MG63 (cell line): ENCODE measurements at regions not wholly inside any gene's neighbourhood (a gene's known extent, or its start where the extent isn't known, plus 50 kb on each side); places are given as distances from the start of the nearest gene placed in this dataset.

ENCODE experiments used
- DNase-seq: peaks from one replicate; pipeline ENCODE4 v3.0.0-alpha.2; 2020
- H3K27me3 ChIP-seq: fragments of 250-450 bp; sonication (Bioruptor Pico); 2 replicates; pipeline ENCODE4 v1.5.1; 2020; ENCODE audit warnings: mild to moderate bottlenecking, moderate library complexity
- H3K36me3 ChIP-seq: fragments of 250-450 bp; sonication (Bioruptor Pico); 2 replicates; pipeline ENCODE4 v1.5.1; 2020; ENCODE audit warnings: mild to moderate bottlenecking, moderate library complexity
- H3K4me3 ChIP-seq: fragments of 250-450 bp; sonication (Bioruptor Pico); 2 replicates; pipeline ENCODE4 v1.5.1; 2020; ENCODE audit warnings: mild to moderate bottlenecking, moderate library complexity
- H3K9me3 ChIP-seq: fragments of 250-450 bp; sonication (Bioruptor Pico); 2 replicates; pipeline ENCODE4 v1.5.1; 2020; ENCODE audit warnings: mild to moderate bottlenecking, moderate library complexity

DNA sequence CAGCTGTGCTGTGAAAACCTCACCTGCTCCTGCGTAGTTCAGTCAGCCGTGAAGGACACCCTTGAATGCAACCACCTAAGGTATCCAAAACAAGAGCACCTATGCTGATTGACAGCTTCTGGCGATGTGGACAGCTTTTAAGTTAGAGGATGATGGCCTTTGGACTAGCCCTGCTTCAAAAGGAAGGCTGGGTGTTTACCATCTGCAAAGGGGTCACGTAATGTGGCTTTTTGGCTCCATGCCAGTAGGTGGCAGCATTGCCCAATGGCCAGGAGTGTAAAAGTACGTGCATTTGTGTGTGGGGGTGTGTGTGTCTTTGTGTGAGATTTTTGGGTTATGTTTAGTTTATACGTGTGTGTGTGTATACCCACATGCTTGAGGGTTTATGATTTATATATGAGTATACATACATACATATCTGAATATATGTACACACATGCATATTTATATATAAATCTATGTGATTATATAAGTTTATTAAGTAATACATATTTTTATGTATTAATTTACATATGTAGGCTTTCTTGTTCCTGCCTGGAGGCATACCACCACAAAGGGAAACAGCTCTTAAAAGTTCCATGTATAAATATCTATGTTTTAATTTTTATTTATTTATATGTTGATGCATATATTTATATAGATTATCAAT is 236.3 kb upstream of the ANKRD30A start:
- Histone ChIP-seq H3K9me3 (no peaks in the 10 kb centered on the region), H3K36me3 (no peaks in the 10 kb centered on the region), H3K4me3 (no peak overlapping the region), H3K27me3 (no peaks in the 10 kb centered on the region)
- DNase-seq, result no peak

DNA sequence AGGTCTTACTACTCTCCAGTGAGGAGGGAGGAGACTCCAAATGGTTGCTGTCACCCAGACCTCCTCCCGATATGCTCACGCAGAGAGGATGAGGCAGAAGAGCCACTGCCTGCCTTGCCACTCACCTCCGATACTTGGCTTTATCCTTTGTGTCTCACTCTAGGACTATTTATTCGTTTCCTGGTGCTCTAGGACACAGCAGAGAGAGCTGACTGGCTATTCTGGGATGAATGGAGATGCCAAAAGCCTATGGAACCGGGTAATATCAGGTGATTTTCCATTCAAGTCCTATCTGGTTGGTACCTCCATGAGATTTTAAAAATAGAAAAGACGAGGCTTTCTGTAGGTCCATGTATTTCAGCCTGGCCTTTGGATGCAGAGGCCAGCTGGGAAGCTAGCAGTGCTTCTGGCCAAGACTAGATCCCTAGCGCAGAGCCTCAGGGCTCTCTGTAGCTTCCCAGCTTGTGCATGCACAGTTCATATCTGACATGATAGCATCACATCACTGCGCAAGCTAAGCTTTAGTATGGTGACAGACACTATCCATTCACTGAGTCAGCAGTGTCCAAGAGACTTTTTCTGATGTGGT is 239.0 kb upstream of the ANKRD30A start:
- no peaks in the 10 kb centered on the region for H3K27me3 ChIP-seq
- DNase-seq, result no peak
- H3K36me3 ChIP-seq, result no peaks in the 10 kb centered on the region
- no peak overlapping the region for H3K4me3 ChIP-seq
- H3K9me3 ChIP-seq, result no peaks in the 10 kb centered on the region

DNA sequence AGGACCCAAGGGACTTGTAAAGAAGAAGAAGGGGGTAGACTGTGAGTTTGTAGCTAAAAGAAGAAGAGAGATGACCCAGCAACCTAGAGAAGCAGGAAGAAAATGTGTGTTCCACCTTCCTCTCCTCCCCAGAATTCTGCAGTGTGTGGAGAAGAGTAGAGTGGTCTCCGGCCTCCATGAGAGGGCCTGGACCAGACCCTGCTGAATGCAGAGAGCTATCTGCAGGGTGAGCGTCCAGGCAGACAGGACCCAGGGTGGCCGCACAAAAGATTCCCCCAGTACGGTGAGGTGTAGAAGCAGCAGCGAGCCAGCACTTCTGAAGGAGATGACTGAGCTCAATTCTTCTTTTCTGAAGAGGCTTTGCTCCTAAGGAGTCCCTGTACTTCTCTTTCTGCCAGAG is 239.7 kb upstream of the ANKRD30A start:
- Histone ChIP-seq H3K9me3 (no peaks in the 10 kb centered on the region), H3K27me3 (no peaks in the 10 kb centered on the region), H3K4me3 (no peak overlapping the region), H3K36me3 (no peaks in the 10 kb centered on the region)
- DNase-seq, result no peak

DNA sequence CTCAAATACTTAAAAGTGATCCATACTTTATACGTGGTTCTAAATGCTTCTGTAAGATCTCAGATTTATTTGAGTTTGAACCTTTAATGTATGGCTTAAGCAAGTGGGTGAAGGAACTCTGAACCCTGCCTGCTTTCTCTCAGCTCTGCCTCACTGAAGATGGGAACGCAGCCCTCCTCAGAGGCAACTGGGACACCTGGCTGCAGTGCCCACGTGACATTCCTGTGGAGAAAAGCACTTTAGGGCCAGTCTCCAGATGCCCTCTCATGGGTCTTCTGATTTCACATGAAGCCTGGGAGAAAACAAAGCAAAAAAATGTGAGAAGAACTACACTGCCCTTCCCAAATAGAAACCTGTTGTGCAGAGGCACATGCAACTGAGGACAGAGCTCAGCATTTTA is 242.6 kb upstream of the ANKRD30A start:
- no peak overlapping the region for H3K4me3 ChIP-seq

DNA sequence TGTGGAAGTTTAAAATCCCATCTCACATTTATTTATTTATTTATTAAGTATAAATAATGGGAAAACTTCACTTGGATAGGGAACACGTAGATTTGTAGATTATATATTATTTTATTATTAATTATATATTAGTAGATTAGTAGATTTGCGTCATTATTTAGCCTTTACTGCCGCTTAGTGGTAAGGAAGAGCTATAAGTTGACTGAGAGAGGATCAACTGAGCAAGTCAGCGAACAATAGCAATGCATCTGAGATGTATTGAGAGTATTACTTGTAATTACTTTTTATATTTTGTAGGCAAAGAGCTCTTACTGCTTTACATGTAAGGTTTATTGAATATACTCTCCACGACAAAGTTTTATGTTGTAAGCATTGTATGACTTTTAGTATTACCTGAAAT is 244.5 kb upstream of the ANKRD30A start:
- H3K9me3 ChIP-seq, result no peaks in the 10 kb centered on the region
- DNase-seq, result no peak
- no peaks in the 10 kb centered on the region for H3K36me3 ChIP-seq
- H3K27me3 ChIP-seq, result peaks cover 11% of the 10 kb centered on the region; the same call in 1 of the 2 replicates
- H3K4me3 ChIP-seq, result no peak overlapping the region

More for the DNA sequence above, 242.6 kb upstream of the ANKRD30A start:
- no peak for DNase-seq
- Histone ChIP-seq H3K36me3 (no peaks in the 10 kb centered on the region), H3K9me3 (no peaks in the 10 kb centered on the region), H3K27me3 (peaks cover 6% of the 10 kb centered on the region; the same call in 1 of the 2 replicates)

DNA sequence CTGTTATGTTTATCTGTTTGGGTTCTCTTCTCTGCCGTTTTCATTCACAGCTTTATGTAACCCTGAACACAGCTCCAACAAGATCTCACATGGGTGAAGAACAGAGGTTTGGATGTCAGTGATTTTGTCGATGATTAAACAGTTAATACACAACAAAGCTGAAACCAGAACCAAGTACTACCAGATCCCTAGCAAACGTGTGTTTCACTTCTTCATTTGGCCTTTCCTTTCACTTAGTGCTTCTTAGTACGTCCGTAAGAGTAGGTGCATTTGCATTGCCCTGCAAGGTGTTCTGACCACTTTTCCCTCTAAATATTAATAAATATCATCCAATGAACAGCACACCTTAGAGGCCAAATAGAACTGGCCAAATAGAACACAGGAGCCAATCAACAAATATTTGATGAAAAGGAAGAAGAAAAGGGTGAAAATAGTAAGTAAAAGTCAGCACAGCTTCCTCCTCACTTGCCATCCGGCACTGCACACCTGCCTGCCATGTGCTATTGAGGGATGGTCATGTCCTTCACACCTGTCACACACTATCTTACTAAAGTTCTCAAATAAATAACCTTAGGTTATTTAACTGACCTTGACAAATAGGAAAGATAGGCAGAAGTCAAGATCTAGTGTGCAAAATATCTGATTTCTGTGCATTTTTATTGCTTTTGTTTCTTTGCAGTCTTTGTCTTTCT is 252.6 kb upstream of the ANKRD30A start:
- DNase-seq, result no peak
- Histone ChIP-seq H3K36me3 (no peaks in the 10 kb centered on the region), H3K27me3 (peaks cover 8% of the 10 kb centered on the region; the same call in 1 of the 2 replicates), H3K9me3 (no peaks in the 10 kb centered on the region), H3K4me3 (no peak overlapping the region)

DNA sequence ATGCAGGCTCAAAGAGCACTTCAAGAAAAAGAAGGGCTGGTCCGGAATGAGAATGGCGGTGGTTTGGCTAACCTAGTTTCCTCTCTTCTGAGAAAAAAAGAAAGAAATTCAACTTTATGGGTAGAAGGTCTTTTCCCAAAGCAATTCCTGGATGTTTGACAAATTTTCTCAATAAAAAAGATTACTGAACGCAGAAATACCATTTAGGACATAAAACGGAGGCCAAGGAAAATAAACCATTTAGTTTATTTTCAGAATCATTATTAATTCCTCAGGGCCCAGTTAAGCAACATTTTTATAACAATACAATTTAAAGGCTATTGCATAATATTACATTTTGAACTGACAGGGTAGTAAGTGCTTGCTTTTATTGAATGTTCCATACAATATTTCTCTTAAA is 284.6 kb upstream of the ANKRD30A start:
- Histone ChIP-seq H3K36me3 (no peaks in the 10 kb centered on the region), H3K9me3 (no peaks in the 10 kb centered on the region), H3K4me3 (no peak overlapping the region), H3K27me3 (no peaks in the 10 kb centered on the region)
- no peak for DNase-seq

DNA sequence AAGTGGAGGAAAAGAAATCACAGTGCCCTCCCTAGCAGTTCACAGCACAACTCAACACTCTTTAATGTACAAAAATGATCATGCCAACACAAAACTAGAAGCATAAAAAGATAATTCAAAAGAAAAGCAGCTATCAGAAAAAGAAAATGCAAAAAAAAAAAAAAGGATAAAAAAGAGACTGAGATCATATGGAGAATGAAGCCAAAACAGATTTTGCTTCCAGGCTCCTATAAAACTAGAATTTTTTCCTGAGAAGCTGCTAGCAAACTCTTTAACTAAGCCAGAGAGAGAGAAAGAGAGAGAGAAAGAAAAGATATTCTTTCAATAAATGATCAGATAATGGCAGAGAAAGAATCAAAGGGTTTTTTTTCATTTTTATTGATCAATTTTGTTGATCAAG is 288.0 kb upstream of the ANKRD30A start:
- Histone ChIP-seq H3K27me3 (no peaks in the 10 kb centered on the region), H3K4me3 (no peak overlapping the region), H3K36me3 (no peaks in the 10 kb centered on the region), H3K9me3 (no peaks in the 10 kb centered on the region)
- DNase-seq, result no peak

DNA sequence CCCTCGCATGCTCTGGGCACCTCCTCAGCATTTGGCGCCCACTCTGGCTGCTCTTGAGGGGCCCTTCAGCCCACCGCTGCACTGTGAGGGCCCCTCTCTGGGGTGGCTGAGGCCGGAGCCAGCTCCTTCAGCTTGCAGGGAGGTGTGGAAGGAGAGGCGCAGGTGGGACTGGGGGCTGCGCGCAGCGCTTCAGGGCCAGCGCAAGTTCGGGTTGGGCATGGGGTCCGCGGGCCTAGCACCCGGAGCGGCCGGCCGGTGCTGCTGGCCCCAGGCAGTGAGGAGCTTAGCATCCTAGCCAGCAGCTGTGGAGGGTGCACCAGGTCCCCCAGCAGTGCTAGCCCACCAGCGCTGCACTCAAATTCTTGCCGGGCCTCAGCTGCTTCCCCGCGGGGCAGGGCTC is 305.6 kb upstream of the ANKRD30A start:
- Histone ChIP-seq H3K36me3 (no peaks in the 10 kb centered on the region), H3K27me3 (no peaks in the 10 kb centered on the region), H3K4me3 (no peak overlapping the region), H3K9me3 (no peaks in the 10 kb centered on the region)
- no peak for DNase-seq

DNA sequence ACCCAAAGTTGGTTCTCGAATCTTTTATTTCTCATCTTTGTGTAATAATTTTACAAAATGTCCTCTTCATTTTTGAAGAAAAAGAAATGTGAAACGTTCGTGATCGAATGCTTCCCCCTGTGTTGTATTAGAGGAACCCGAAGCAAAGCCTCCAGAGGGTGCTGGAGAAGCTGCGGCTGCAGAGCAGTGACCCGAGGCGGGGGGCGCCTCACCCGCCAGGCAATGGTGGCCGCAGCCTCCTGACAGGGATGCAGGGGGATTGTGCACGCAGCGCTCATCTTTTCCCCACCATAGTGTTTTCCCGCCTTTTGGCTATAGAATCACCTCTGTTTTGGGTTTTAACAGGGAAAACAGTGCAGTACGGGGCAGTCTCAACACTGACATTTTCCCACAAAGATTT is 307.5 kb upstream of the ANKRD30A start:
- no peak overlapping the region for H3K4me3 ChIP-seq
- H3K36me3 ChIP-seq, result no peaks in the 10 kb centered on the region
- no peak for DNase-seq
- no peaks in the 10 kb centered on the region for H3K27me3 ChIP-seq
- no peaks in the 10 kb centered on the region for H3K9me3 ChIP-seq

DNA sequence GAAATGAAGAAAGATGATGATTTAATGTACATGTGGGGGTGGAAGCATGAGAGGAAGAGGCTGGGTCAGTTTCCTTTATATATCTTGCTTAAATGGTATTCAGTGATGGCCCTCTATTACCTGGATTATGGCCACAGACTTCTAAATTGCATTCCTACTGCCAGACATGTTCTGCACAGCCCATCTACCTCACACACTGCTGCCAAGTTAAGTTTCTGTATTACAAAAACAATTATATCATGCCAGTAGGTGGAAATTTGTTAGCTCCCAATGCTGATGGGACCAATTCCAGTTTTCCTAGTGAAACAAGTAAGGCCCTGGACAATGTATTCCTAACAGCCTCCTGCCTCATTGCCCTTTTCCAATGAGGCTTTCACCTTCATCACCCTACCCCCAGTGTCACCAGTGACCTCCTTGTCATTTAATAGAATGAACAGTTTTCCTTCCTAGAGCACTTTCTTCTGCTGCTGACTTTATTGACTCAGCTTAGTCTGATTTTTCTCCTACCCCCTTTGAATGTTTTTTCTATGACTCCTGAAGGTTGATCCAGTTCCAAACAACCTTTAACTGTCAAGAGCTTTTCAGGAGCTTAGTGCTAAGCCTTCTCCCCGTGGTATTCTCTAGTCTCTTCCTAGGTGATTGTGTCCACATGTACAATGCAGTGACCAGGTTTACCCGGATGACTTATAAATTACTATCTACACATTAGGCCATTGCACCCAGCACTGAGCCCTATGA is 316.6 kb upstream of the ANKRD30A start:
- Histone ChIP-seq H3K36me3 (no peaks in the 10 kb centered on the region), H3K4me3 (no peak overlapping the region), H3K27me3 (no peaks in the 10 kb centered on the region), H3K9me3 (no peaks in the 10 kb centered on the region)
- DNase-seq, result no peak

DNA sequence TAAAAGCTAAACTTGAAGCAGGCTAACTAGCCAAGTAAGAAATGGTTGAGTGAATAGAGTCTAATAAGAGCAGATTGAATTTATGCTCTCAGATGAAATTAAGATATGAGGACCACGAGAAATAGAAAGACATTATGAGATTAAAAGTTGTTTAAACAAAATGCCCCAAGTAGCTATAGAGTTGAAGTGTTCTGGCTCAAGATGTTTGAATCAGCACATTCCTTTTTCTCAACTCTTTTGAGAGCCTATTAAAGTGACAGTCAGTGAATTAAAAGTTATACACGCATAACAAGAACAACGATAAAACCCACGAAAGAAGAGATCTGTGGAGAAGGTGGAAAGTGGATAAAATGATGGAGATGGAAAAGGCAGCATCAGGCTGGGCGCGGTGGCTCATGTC is 322.2 kb upstream of the ANKRD30A start:
- DNase-seq, result no peak
- Histone ChIP-seq H3K9me3 (no peaks in the 10 kb centered on the region), H3K27me3 (no peaks in the 10 kb centered on the region), H3K4me3 (no peak overlapping the region), H3K36me3 (no peaks in the 10 kb centered on the region)

DNA sequence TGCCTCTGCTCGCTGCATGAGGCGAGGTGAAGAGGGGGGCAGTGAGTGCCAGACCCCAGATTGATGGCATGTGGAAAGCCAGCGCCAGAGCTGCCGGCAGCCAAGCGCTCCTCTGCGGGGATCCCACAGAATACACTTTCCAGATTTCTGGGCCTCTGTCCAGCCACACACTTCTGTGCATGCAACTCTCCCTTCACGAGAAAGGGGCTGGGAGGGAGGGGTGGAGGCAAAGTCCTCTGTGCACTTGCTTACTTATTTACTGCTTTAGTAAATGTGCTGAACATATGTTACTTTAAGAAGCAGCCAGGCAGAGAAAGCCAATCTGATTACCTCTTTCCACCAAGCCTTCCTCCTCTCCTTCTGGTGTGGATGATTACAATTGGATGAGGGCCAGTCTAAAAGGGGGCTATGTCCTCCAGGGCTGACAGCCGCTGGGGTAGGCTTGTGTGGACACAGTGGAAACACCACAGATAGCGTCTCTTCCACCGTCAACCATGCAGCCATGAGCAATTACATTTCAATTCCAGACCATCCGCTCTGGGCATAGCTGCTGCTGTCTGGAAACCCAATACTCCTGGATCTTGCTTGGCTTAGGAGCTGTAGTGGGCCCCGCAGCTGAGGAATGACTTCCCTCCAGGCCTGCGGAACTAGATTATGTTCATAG is 322.8 kb upstream of the ANKRD30A start:
- DNase-seq, result peak; percentile 3
- no peak overlapping the region for H3K4me3 ChIP-seq
- H3K9me3 ChIP-seq, result no peaks in the 10 kb centered on the region
- no peaks in the 10 kb centered on the region for H3K27me3 ChIP-seq
- H3K36me3 ChIP-seq, result no peaks in the 10 kb centered on the region

DNA sequence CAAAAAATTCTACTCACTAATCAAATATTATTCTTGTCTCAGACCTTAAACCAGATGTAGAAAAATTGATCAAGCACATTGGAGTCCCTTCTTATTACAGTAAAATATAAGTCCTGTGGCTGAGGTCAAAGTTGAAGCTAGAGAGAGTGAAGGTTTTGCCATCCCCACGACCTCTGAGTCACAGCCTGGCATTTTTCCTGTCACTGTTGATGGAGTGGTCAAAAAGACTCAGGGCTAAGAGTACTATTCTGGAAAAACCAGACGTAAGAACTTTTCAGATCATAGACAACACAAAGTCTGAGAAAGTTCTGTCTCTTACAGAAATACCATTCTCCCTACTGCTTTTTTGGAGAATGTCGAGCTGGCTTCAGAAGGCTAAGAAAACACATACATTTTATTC is 323.7 kb upstream of the ANKRD30A start:
- Histone ChIP-seq H3K9me3 (no peaks in the 10 kb centered on the region), H3K36me3 (no peaks in the 10 kb centered on the region), H3K4me3 (no peak overlapping the region), H3K27me3 (no peaks in the 10 kb centered on the region)
- peak; percentile 24 for DNase-seq

DNA sequence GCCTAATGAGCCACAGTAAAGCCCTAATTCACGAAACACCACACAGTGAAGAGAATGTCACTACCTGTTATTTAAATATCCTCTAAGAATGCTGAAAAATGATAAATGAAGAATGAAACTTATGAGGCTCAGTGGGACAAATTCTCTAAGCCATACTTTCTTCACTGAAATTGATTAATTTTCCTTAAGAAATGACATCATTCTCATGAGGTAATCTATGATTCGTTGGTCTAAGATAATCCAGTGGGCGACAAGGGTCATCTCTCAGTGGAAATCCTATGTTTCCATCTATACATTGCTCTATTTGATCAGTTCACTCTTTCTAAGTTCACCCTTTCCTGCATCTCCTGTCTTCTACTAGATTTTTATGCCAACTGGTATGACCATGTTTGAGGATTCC is 330.4 kb upstream of the ANKRD30A start:
- no peak for DNase-seq
- no peaks in the 10 kb centered on the region for H3K36me3 ChIP-seq
- H3K27me3 ChIP-seq, result no peaks in the 10 kb centered on the region
- no peaks in the 10 kb centered on the region for H3K9me3 ChIP-seq
- H3K4me3 ChIP-seq, result no peak overlapping the region

DNA sequence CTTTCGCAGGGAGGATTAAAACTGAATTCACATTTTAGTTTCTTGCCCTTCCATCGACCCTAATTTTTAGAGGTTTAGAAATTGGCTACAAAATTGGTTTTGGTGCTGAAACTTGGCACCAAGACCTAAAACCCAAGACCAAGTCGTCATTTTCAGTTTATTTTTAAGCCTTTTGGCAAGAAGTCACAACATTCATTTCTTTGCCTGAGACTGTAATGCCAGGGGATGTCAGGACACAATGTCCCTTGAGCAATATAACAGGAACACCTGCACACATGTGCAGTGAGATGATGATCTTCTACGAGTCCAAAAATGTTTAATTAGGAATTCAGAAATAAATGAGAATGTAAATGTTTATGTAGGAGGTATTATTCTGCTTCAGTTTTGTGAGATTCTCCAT is 335.4 kb upstream of the ANKRD30A start:
- no peak for DNase-seq
- no peaks in the 10 kb centered on the region for H3K9me3 ChIP-seq
- H3K4me3 ChIP-seq, result no peak overlapping the region
- H3K27me3 ChIP-seq, result no peaks in the 10 kb centered on the region
- H3K36me3 ChIP-seq, result no peaks in the 10 kb centered on the region

DNA sequence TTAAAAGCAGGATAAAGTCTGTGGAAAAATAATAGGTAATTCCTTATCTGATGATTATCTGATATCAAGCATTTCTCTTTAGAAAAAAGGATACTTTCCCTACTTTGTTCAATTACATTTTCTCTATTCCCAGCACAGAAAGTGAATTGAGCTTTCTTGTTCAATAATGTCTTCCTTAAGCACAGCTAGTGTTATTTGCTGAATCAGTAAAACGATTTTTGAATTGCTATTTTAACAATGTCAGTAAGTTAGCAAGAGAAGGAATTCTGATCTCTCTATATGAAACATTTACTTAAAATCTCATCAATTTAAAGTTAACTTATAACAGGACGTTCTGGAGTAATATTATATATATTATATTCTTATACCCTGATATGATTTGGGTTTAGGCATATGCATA is 337.2 kb upstream of the ANKRD30A start:
- Histone ChIP-seq H3K9me3 (no peaks in the 10 kb centered on the region), H3K4me3 (no peak overlapping the region), H3K27me3 (no peaks in the 10 kb centered on the region), H3K36me3 (no peaks in the 10 kb centered on the region)
- no peak for DNase-seq
